ENCODE measurements at regions not wholly inside any gene's neighbourhood (a gene's known extent, or its start where the extent isn't known, plus 50 kb on each side); places are given as distances from the start of the nearest gene placed in this dataset.

GRCh38 chr18:68482815-68483214 lies 232.1 kb downstream of the TMX3 start:
- H4K91ac ChIP-seq (replicated peaks; ENCODE audit: insufficient read length, low read length) = no peak overlapping the region
- no peak for FAIRE-seq
- H3K79me1 ChIP-seq (ENCODE audit: low read depth, low read length) = no peaks in the 10 kb centered on the region
- ChIA-PET CTCF (ENCODE audit: partially characterized antibody) (interaction anchor here (0.6 kb wide), 1 partner anchor 127 kb away, joined by 3 read pairs; no protein-coding TSS in a partner anchor), POLR2A (ENCODE audit: partially characterized antibody) (no interaction called here)
- no peak overlapping the region for H2AFZ ChIP-seq (ENCODE audit: low read length)
- TF ChIP-seq HDAC2 (IDR thresholded peaks at IDR 0.05; ENCODE audit: borderline replicate concordance in 1 of 2, low read depth in 2 of 2, low read length in 2 of 2) = no peak
- no peak for TF ChIP-seq CREB1 (IDR thresholded peaks at IDR 0.05)
- WGBS, 2 experiments (ENCODE audit: extremely low coverage in 1 of 2, insufficient coverage in 1 of 2, insufficient read length in 1 of 2, insufficient replicate concordance in 2 of 2, low coverage in 1 of 2, low lambda C conversion rate in 2 of 2, missing lambda C conversion rate in 1 of 2) = 93% methylated on average over 3 of the region's 3 CpGs; no CpG with 5 or more reads in 1 of the 2 experiments
- H3K23me2 ChIP-seq (ENCODE audit: low read depth, low read length) = no peaks in the 10 kb centered on the region
- no peak overlapping the region for H2BK15ac ChIP-seq (ENCODE audit: low read length)
- no peak for DNase-seq (ENCODE audit: low read depth in 1 of 2, low spot score in 2 of 2)
- no peak overlapping the region for H3K27ac ChIP-seq (ENCODE audit: low read depth, low read length)
- no peak overlapping the region for H2BK5ac ChIP-seq (ENCODE audit: low read depth, low read length)
- H4K8ac ChIP-seq (ENCODE audit: extremely low read depth, insufficient read depth, low read length) = no peak overlapping the region
- H2AK5ac ChIP-seq (ENCODE audit: low read depth, low read length) = no peak overlapping the region
- H3K23ac ChIP-seq (ENCODE audit: insufficient read length) = no peak overlapping the region
- no peak overlapping the region for H3K9ac ChIP-seq (replicated peaks in 1 of 4; ENCODE audit: extremely low read depth in 1 of 4, low read depth in 3 of 4, low read length in 3 of 4)
- H3K36me3 ChIP-seq (ENCODE audit: control insufficient read depth in 2 of 4, insufficient read depth in 4 of 4, low read length in 3 of 4) = no peaks in the 10 kb centered on the region
- H3K56ac ChIP-seq (replicated peaks; ENCODE audit: insufficient read length, low read depth, low read length) = no peak overlapping the region
- no peaks in the 10 kb centered on the region for H4K20me1 ChIP-seq (replicated peaks in 1 of 2; ENCODE audit: control insufficient read depth in 1 of 2, insufficient read depth in 2 of 2, low read length in 2 of 2)
- H3K4me2 ChIP-seq (ENCODE audit: insufficient read depth in 1 of 2, low read depth in 2 of 2, low read length in 2 of 2) = no peak overlapping the region
- H2BK120ac ChIP-seq (replicated peaks; ENCODE audit: low read depth, low read length) = no peak overlapping the region
- no peak overlapping the region for H2BK12ac ChIP-seq (ENCODE audit: low read depth, low read length)
- H3K27me3 ChIP-seq (replicated peaks in 1 of 4; ENCODE audit: control insufficient read depth in 3 of 4, extremely low read depth in 1 of 4, insufficient read depth in 3 of 4, low read length in 3 of 4) = no peaks in the 10 kb centered on the region
- H3K14ac ChIP-seq (ENCODE audit: insufficient read length) = no peak overlapping the region
- no peaks in the 10 kb centered on the region for H3K79me2 ChIP-seq (ENCODE audit: control insufficient read depth in 1 of 2, insufficient read depth in 2 of 2, low read length in 2 of 2)
- H3K18ac ChIP-seq (ENCODE audit: extremely low read depth, low read length) = no peak overlapping the region
- no peak overlapping the region for H4K5ac ChIP-seq (ENCODE audit: insufficient read length, low read depth, low read length)
- H3K9me3 ChIP-seq (ENCODE audit: insufficient read depth in 2 of 2, low read depth in 1 of 2, low read length in 1 of 2) = no peaks in the 10 kb centered on the region
- H2BK20ac ChIP-seq (ENCODE audit: low read length) = no peak overlapping the region
- no peak overlapping the region for H3K4ac ChIP-seq (replicated peaks; ENCODE audit: insufficient read length, low read depth, low read length)
- H3K4me3 ChIP-seq (ENCODE audit: extremely low read depth in 1 of 4, insufficient read depth in 2 of 4, low read depth in 3 of 4, low read length in 4 of 4) = no peak overlapping the region
- no peaks in the 10 kb centered on the region for H3K4me1 ChIP-seq (replicated peaks in 1 of 4; ENCODE audit: control insufficient read depth in 3 of 4, insufficient read depth in 4 of 4, low read length in 3 of 4)
